ENCODE measurements at regions not wholly inside any gene's neighbourhood (a gene's known extent, or its start where the extent isn't known, plus 50 kb on each side); places are given as distances from the start of the nearest gene placed in this dataset.

DNA sequence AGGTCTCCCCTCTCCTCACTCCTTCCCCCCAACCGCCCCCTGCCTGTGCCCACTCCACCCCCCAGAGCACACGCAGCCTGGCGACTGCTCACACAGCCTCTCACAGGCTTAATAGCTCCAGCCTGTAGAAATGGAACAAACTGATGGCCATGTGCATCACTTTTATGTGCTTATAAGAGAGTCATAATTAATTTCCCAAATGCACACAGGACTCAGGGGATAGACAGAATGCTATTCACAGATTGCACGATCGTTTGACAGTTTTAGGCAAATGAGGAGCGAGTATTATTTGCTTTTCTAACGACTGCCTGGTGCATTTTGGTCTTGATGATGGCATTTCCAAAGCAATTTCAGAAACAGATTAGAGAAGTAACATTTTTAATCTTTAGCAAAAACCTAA lies 97.7 kb upstream of the VSTM2B start:
- H3K36me3 ChIP-seq (ENCODE audit: control insufficient read depth in 2 of 2, extremely low read depth in 1 of 2, insufficient read depth in 2 of 2, low read length in 2 of 2): no peaks in the 10 kb centered on the region
- H3K4me3 ChIP-seq (ENCODE audit: control insufficient read depth in 2 of 3, extremely low read depth in 1 of 3, insufficient read depth in 2 of 3, low read depth in 1 of 3, low read length in 3 of 3): no peak overlapping the region
- no peaks in the 10 kb centered on the region for H3K4me1 ChIP-seq (ENCODE audit: control insufficient read depth, extremely low read depth, insufficient read depth, low read length)
- no peak overlapping the region for H2AFZ ChIP-seq (ENCODE audit: control insufficient read depth, low read length)
- H3K27ac ChIP-seq (ENCODE audit: control insufficient read depth, insufficient read depth, low read length): no peak overlapping the region
- peaks cover 11% of the 10 kb centered on the region for H3K9me3 ChIP-seq (ENCODE audit: control insufficient read depth, low read depth, low read length)
- dilution Hi-C loops (cut with MboI; ENCODE audit: extremely low pct_ligation_motif_present, low sequenced_read_pairs): no loop called here
- H3K27me3 ChIP-seq (ENCODE audit: control insufficient read depth, extremely low read depth, insufficient read depth, low read length): no peaks in the 10 kb centered on the region
- H4K20me1 ChIP-seq (ENCODE audit: control insufficient read depth, extremely low read depth, insufficient read depth, low read length): no peaks in the 10 kb centered on the region
- no peak for TF ChIP-seq EZH2 (IDR thresholded peaks at IDR 0.05; ENCODE audit: low read length)
- DNase-seq (ENCODE audit: low read depth, low spot score) (no peak), FAIRE-seq (no peak)
- no peaks in the 10 kb centered on the region for H3K9me1 ChIP-seq (ENCODE audit: control insufficient read depth, extremely low read depth, insufficient read depth, low read length)
- no peak overlapping the region for H3K4me2 ChIP-seq (ENCODE audit: control insufficient read depth, extremely low read depth, insufficient read depth, low read depth, low read length)
- no peaks in the 10 kb centered on the region for H3K79me2 ChIP-seq (ENCODE audit: control insufficient read depth, insufficient read depth, low read length)
- no peak overlapping the region for H3K9ac ChIP-seq (ENCODE audit: control insufficient read depth, extremely low read depth, insufficient read depth, low read length)

DNA sequence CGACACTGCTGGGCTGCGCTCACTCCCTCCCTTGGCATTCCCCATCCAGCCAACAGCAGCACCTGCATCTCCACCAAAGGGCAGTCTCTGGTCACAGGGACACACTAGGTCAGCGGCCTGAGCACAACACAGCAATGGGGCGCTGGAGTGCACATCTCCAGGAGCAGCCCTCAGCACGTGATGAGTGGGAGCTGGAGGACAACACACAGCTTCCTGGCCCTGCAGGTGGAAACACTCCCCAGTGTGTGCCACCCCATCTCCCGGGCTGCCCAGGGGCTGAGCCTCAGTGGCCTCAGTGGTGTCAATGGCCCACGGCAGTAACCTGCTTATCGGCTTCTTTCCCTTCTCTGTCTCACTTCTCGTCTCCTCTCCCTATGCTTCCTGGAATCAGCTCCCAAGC lies 96.8 kb upstream of the VSTM2B start:
- FAIRE-seq: no peak

DNA sequence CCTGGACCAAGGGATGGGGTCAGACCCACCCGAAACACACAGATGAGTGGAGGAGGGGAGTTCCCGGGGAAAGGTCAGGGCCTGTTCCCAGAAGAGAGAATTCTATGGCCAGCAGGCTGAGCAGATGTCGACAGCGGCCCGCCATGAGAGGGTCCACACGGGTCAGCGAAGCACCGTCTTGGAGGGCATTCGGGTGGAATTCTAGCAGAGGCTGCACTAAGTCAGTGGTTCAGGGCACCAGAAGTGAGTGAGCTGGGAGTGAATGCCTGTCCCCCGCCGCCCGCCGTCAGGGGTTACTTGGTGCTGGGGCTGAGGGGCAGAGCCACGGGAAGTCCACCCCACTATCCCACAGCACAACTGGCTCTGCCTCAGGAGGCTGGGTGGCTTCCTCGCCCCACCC lies 96.2 kb upstream of the VSTM2B start:
- no peaks in the 10 kb centered on the region for H3K27me3 ChIP-seq (ENCODE audit: control insufficient read depth, extremely low read depth, insufficient read depth, low read length)
- no peaks in the 10 kb centered on the region for H3K79me2 ChIP-seq (ENCODE audit: control insufficient read depth, insufficient read depth, low read length)
- no peak overlapping the region for H3K4me3 ChIP-seq (ENCODE audit: control insufficient read depth in 2 of 3, extremely low read depth in 1 of 3, insufficient read depth in 2 of 3, low read depth in 1 of 3, low read length in 3 of 3)
- H2AFZ ChIP-seq (ENCODE audit: control insufficient read depth, low read length): no peak overlapping the region
- dilution Hi-C loops (cut with MboI; ENCODE audit: extremely low pct_ligation_motif_present, low sequenced_read_pairs): no loop called here
- no peak overlapping the region for H3K9ac ChIP-seq (ENCODE audit: control insufficient read depth, extremely low read depth, insufficient read depth, low read length)
- H3K9me3 ChIP-seq (ENCODE audit: control insufficient read depth, low read depth, low read length): peaks cover 20% of the 10 kb centered on the region
- no peak for FAIRE-seq
- H4K20me1 ChIP-seq (ENCODE audit: control insufficient read depth, extremely low read depth, insufficient read depth, low read length): no peaks in the 10 kb centered on the region
- no peaks in the 10 kb centered on the region for H3K4me1 ChIP-seq (ENCODE audit: control insufficient read depth, extremely low read depth, insufficient read depth, low read length)
- TF ChIP-seq EZH2 (IDR thresholded peaks at IDR 0.05; ENCODE audit: low read length): no peak
- TF ChIP-seq, protein P1, sequence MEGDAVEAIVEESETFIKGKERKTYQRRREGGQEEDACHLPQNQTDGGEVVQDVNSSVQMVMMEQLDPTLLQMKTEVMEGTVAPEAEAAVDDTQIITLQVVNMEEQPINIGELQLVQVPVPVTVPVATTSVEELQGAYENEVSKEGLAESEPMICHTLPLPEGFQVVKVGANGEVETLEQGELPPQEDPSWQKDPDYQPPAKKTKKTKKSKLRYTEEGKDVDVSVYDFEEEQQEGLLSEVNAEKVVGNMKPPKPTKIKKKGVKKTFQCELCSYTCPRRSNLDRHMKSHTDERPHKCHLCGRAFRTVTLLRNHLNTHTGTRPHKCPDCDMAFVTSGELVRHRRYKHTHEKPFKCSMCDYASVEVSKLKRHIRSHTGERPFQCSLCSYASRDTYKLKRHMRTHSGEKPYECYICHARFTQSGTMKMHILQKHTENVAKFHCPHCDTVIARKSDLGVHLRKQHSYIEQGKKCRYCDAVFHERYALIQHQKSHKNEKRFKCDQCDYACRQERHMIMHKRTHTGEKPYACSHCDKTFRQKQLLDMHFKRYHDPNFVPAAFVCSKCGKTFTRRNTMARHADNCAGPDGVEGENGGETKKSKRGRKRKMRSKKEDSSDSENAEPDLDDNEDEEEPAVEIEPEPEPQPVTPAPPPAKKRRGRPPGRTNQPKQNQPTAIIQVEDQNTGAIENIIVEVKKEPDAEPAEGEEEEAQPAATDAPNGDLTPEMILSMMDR (optimal IDR thresholded peaks at IDR 0.05 in 1 of 3, IDR thresholded peaks at IDR 0.05 in 1 of 3, conservative IDR thresholded peaks at IDR 0.05 in 1 of 3; ENCODE audit: extremely low read depth in 1 of 3, insufficient read depth in 2 of 3, low read length in 3 of 3): no peak
- DNase-seq (ENCODE audit: low read depth, low spot score): no peak
- H3K9me1 ChIP-seq (ENCODE audit: control insufficient read depth, extremely low read depth, insufficient read depth, low read length): no peaks in the 10 kb centered on the region
- no peak overlapping the region for H3K27ac ChIP-seq (ENCODE audit: control insufficient read depth, insufficient read depth, low read length)
- no peak overlapping the region for H3K4me2 ChIP-seq (ENCODE audit: control insufficient read depth, extremely low read depth, insufficient read depth, low read depth, low read length)
- H3K36me3 ChIP-seq (ENCODE audit: control insufficient read depth in 2 of 2, extremely low read depth in 1 of 2, insufficient read depth in 2 of 2, low read length in 2 of 2): no peaks in the 10 kb centered on the region

More for the DNA sequence above, 96.8 kb upstream of the VSTM2B start:
- Histone ChIP-seq H3K27me3 (ENCODE audit: control insufficient read depth, extremely low read depth, insufficient read depth, low read length) (no peaks in the 10 kb centered on the region), H3K9me1 (ENCODE audit: control insufficient read depth, extremely low read depth, insufficient read depth, low read length) (no peaks in the 10 kb centered on the region), H3K9ac (ENCODE audit: control insufficient read depth, extremely low read depth, insufficient read depth, low read length) (no peak overlapping the region), H3K79me2 (ENCODE audit: control insufficient read depth, insufficient read depth, low read length) (no peaks in the 10 kb centered on the region), H3K9me3 (ENCODE audit: control insufficient read depth, low read depth, low read length) (peaks cover 18% of the 10 kb centered on the region), H3K4me3 (ENCODE audit: control insufficient read depth in 2 of 3, extremely low read depth in 1 of 3, insufficient read depth in 2 of 3, low read depth in 1 of 3, low read length in 3 of 3) (no peak overlapping the region), H3K36me3 (ENCODE audit: control insufficient read depth in 2 of 2, extremely low read depth in 1 of 2, insufficient read depth in 2 of 2, low read length in 2 of 2) (no peaks in the 10 kb centered on the region), H4K20me1 (ENCODE audit: control insufficient read depth, extremely low read depth, insufficient read depth, low read length) (no peaks in the 10 kb centered on the region), H3K4me1 (ENCODE audit: control insufficient read depth, extremely low read depth, insufficient read depth, low read length) (no peaks in the 10 kb centered on the region), H3K27ac (ENCODE audit: control insufficient read depth, insufficient read depth, low read length) (no peak overlapping the region), H2AFZ (ENCODE audit: control insufficient read depth, low read length) (no peak overlapping the region), H3K4me2 (ENCODE audit: control insufficient read depth, extremely low read depth, insufficient read depth, low read depth, low read length) (no peak overlapping the region)
- TF ChIP-seq, protein P1 (optimal IDR thresholded peaks at IDR 0.05 in 1 of 3, IDR thresholded peaks at IDR 0.05 in 1 of 3, conservative IDR thresholded peaks at IDR 0.05 in 1 of 3; ENCODE audit: extremely low read depth in 1 of 3, insufficient read depth in 2 of 3, low read length in 3 of 3): no peak
- no peak for TF ChIP-seq EZH2 (IDR thresholded peaks at IDR 0.05; ENCODE audit: low read length)
- dilution Hi-C loops (cut with MboI; ENCODE audit: extremely low pct_ligation_motif_present, low sequenced_read_pairs): no loop called here
- no peak for DNase-seq (ENCODE audit: low read depth, low spot score)

Data from keratinocyte (primary cell).